ENCODE measurements at regions not wholly inside any gene's neighbourhood (a gene's known extent, or its start where the extent isn't known, plus 50 kb on each side); places are given as distances from the start of the nearest gene placed in this dataset.

DNA sequence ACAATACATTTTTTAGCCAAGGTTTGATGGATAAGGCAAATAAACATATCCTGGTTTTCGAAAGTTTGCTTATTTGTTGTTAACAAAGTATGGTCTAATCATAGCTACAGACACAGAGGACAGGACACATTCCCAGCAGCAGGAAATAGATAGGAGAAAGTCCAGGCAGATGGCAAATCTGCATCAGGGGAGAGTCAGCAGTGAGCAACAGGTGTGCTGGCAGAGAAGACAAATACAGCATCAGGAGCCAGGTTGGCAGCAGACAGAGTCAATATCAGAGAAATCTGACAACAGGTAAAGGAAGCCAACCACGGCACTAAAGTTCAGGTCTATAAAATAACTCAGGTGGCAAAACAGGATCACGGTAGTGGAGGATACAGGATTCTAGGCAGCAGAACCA is 210.7 kb upstream of the PTBP2 start:
- FAIRE-seq (no peak), DNase-seq (ENCODE audit: low read depth, low spot score) (no peak)
- H3K9me1 ChIP-seq (replicated peaks; ENCODE audit: control insufficient read depth, extremely low read depth, insufficient read depth, low read length): no peaks in the 10 kb centered on the region
- H3K27ac ChIP-seq (ENCODE audit: insufficient read depth, low read depth, low read length): no peak overlapping the region
- H3K4me2 ChIP-seq (ENCODE audit: insufficient read depth, low read length): no peak overlapping the region
- no peaks in the 10 kb centered on the region for H3K4me1 ChIP-seq (ENCODE audit: control insufficient read depth, extremely low read depth, insufficient read depth, low read length)
- ChIA-PET POLR2A (no interaction called here), CTCF (no interaction called here)
- no peak overlapping the region for H3K4me3 ChIP-seq (replicated peaks in 1 of 3; ENCODE audit: insufficient read depth in 1 of 3, low read depth in 1 of 3, low read length in 3 of 3)
- no peaks in the 10 kb centered on the region for H3K36me3 ChIP-seq (ENCODE audit: control insufficient read depth in 2 of 2, extremely low read depth in 1 of 2, insufficient read depth in 2 of 2, low read length in 2 of 2)
- H4K20me1 ChIP-seq (replicated peaks; ENCODE audit: control insufficient read depth, extremely low read depth, insufficient read depth, low read length): no peaks in the 10 kb centered on the region
- BruUV-seq (replicated peaks): no TSS peak
- no peaks in the 10 kb centered on the region for H3K79me2 ChIP-seq (ENCODE audit: control insufficient read depth, insufficient read depth, low read length)
- TF ChIP-seq, protein P1, sequence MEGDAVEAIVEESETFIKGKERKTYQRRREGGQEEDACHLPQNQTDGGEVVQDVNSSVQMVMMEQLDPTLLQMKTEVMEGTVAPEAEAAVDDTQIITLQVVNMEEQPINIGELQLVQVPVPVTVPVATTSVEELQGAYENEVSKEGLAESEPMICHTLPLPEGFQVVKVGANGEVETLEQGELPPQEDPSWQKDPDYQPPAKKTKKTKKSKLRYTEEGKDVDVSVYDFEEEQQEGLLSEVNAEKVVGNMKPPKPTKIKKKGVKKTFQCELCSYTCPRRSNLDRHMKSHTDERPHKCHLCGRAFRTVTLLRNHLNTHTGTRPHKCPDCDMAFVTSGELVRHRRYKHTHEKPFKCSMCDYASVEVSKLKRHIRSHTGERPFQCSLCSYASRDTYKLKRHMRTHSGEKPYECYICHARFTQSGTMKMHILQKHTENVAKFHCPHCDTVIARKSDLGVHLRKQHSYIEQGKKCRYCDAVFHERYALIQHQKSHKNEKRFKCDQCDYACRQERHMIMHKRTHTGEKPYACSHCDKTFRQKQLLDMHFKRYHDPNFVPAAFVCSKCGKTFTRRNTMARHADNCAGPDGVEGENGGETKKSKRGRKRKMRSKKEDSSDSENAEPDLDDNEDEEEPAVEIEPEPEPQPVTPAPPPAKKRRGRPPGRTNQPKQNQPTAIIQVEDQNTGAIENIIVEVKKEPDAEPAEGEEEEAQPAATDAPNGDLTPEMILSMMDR (IDR thresholded peaks at IDR 0.05; ENCODE audit: extremely low read depth in 1 of 2, insufficient read depth in 1 of 2, low read depth in 1 of 2, low read length in 2 of 2): no peak
- TF ChIP-seq POLR2AphosphoS5 (IDR thresholded peaks at IDR 0.05; ENCODE audit: insufficient read depth, low read depth, low read length) (no peak), FOS (IDR thresholded peaks at IDR 0.05; ENCODE audit: borderline replicate concordance, insufficient read depth, low read length) (no peak), MYC (IDR thresholded peaks at IDR 0.05; ENCODE audit: low read depth, low read length) (no peak), POLR2A (IDR thresholded peaks at IDR 0.05; ENCODE audit: low read depth, low read length) (no peak), JUN (IDR thresholded peaks at IDR 0.05; ENCODE audit: borderline replicate concordance, insufficient read depth, insufficient read length, low read depth) (no peak), EZH2 (IDR thresholded peaks at IDR 0.05; ENCODE audit: borderline replicate concordance, low read depth, low read length, severe bottlenecking) (no peak), GATA2 (IDR thresholded peaks at IDR 0.05; ENCODE audit: insufficient read depth, insufficient read length, low read depth, low read length) (no peak)
- TF ChIP-seq, protein P2, sequence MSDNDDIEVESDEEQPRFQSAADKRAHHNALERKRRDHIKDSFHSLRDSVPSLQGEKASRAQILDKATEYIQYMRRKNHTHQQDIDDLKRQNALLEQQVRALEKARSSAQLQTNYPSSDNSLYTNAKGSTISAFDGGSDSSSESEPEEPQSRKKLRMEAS (IDR thresholded peaks at IDR 0.05; ENCODE audit: insufficient read depth, insufficient read length): no peak
- no peaks in the 10 kb centered on the region for H3K9me3 ChIP-seq (replicated peaks; ENCODE audit: control insufficient read depth, insufficient read depth, low read length)
- intact Hi-C loops (cut with micrococcal nuclease): no loop called here
- peaks cover 0 to 2% of the 10 kb centered on the region in 2 experiments for H3K27me3 ChIP-seq (ENCODE audit: control insufficient read depth in 2 of 2, insufficient read depth in 2 of 2, low read length in 2 of 2)
- dilution Hi-C loops (cut with MboI; ENCODE audit: extremely low pct_ligation_motif_present, low sequenced_read_pairs): no loop called here
- no peak overlapping the region for H3K9ac ChIP-seq (replicated peaks; ENCODE audit: extremely low read depth, insufficient read depth, low read length)
- no peak overlapping the region for H2AFZ ChIP-seq (ENCODE audit: low read depth, low read length)

All from endothelial cell of umbilical vein (primary cell).